AG09309 (cell line): ENCODE measurements at regions not wholly inside any gene's neighbourhood (a gene's known extent, or its start where the extent isn't known, plus 50 kb on each side); places are given as distances from the start of the nearest gene placed in this dataset.

Experiments
- DNase-seq: peaks from one replicate; pipeline ENCODE4 v3.0.0-alpha.2; 2010; ENCODE audit warnings: low read depth
- H3K4me3 ChIP-seq: 2 replicates; pipeline ENCODE4 v1.5.1; 2011; ENCODE audit warnings: mild to moderate bottlenecking, low read depth, low read length, moderate library complexity; ENCODE audit not compliant: control insufficient read depth
- CTCF ChIP-seq: IDR thresholded peaks from 2 replicates; pipeline ENCODE4 v1.5.1; 2011; ENCODE audit warnings: mild to moderate bottlenecking, low read depth, low read length, inconsistent platforms; ENCODE audit not compliant: insufficient read depth, control insufficient read depth; ENCODE audit errors: missing control alignments

GRCh38 chr4:110950731-110951130 lies 327.9 kb upstream of the PITX2 start:
- no peak for DNase-seq
- TF ChIP-seq CTCF: no peak
- no peak overlapping the region for H3K4me3 ChIP-seq

GRCh38 chr4:110953191-110953590 lies 330.3 kb upstream of the PITX2 start:
- TF ChIP-seq CTCF: no peak
- no peak overlapping the region for H3K4me3 ChIP-seq
- no peak for DNase-seq

- no peak for TF ChIP-seq CTCF
- no peak for DNase-seq
Observed at GRCh38 chr4:110953898-110954297, 331.0 kb upstream of the PITX2 start.

GRCh38 chr4:110955748-110956147 lies 332.9 kb upstream of the PITX2 start:
- TF ChIP-seq CTCF: no peak
- DNase-seq: no peak
- no peak overlapping the region for H3K4me3 ChIP-seq

More at GRCh38 chr4:110953898-110954297, 331.0 kb upstream of the PITX2 start:
- no peak overlapping the region for H3K4me3 ChIP-seq

GRCh38 chr4:110959041-110959643 lies 336.3 kb upstream of the PITX2 start:
- peak; percentile 23 for TF ChIP-seq CTCF
- no peak for DNase-seq
- no peak overlapping the region for H3K4me3 ChIP-seq

- DNase-seq: no peak
- no peak for TF ChIP-seq CTCF
- no peak overlapping the region for H3K4me3 ChIP-seq
Observed at GRCh38 chr4:110961066-110961465, 338.2 kb upstream of the PITX2 start.

GRCh38 chr4:110962616-110963015 lies 339.7 kb upstream of the PITX2 start:
- no peak for TF ChIP-seq CTCF
- no peak overlapping the region for H3K4me3 ChIP-seq
- DNase-seq: no peak
